Sigmoid colon (tissue), 6 donors: ENCODE measurements at regions not wholly inside any gene's neighbourhood (a gene's known extent, or its start where the extent isn't known, plus 50 kb on each side); places are given as distances from the start of the nearest gene placed in this dataset.
A peak's percentile ranks its signal among the peaks of the same experiment; 100 is the strongest.

Source experiments
- DNase-seq: peaks from one replicate; pipeline ENCODE4 v3.0.0-alpha.2; 2019
- H3K27ac ChIP-seq, 4 donors: fragments of 200-600 bp; sonication (generic); one replicate each; pipeline ENCODE4 v1.5.1; 2016 to 2019; ENCODE audit warnings: mild to moderate bottlenecking in 1 of 4
- H3K27me3 ChIP-seq, 3 donors: fragments of 200-600 bp; sonication (generic); one replicate each; pipeline ENCODE4 v1.5.1; 2019; ENCODE audit warnings: mild to moderate bottlenecking in 1 of 3
- H3K36me3 ChIP-seq, 4 donors: fragments of 200-600 bp; sonication (generic); one replicate each; pipeline ENCODE4 v1.5.1; 2016 to 2019
- H3K4me1 ChIP-seq, 4 donors: fragments of 200-600 bp; sonication (generic); one replicate each; pipeline ENCODE4 v1.5.1; 2017 to 2019
- H3K4me3 ChIP-seq, 4 donors: fragments of 200-600 bp; sonication (generic); one replicate each; pipeline ENCODE4 v1.5.1; 2017 to 2019; ENCODE audit warnings: mild to moderate bottlenecking in 2 of 4, moderate library complexity in 1 of 4
- H3K9me3 ChIP-seq, 4 donors: fragments of 200-600 bp in 3 of 4; sonication (generic) in 3 of 4; one replicate each; pipeline versions ENCODE4 v1.5.1 to v1.6.1; 2013 to 2019
- CTCF ChIP-seq, 4 experiments: fragments of 450-650 bp in 3 of 4; fragments of 200-600 bp in 1 of 4; IDR thresholded peaks; one replicate each; pipeline ENCODE4 v1.5.1; 2016 to 2019; ENCODE audit warnings: antibody characterized with exemption in 4 of 4, mild to moderate bottlenecking in 3 of 4, moderate library complexity in 2 of 4
- EP300 ChIP-seq, 4 donors: sonication (generic); formaldehyde crosslinking; IDR thresholded peaks; one replicate each; pipeline ENCODE4 v1.6.1; 2017; ENCODE audit warnings: antibody characterized with exemption in 4 of 4
- POLR2A ChIP-seq, 2 donors: fragments of 450-650 bp; IDR thresholded peaks; one replicate each; pipeline ENCODE4 v1.6.1; 2016; ENCODE audit warnings: antibody characterized with exemption in 2 of 2, mild to moderate bottlenecking in 2 of 2, moderate library complexity in 2 of 2
- POLR2AphosphoS5 ChIP-seq, 4 donors: sonication (generic); formaldehyde crosslinking; IDR thresholded peaks; one replicate each; pipeline ENCODE4 v1.6.1; 2017; ENCODE audit warnings: antibody characterized with exemption in 4 of 4
- WGBS, 2 donors: extraction: QIAGEN DNeasy Blood & Tissue Kit; methylation state at CpG; one replicate each; pipeline ENCODE4 v1.1.7; 2013; 5-methylcytosine and 5-hydroxymethylcytosine counted together
- intact Hi-C: fragments of 100-400 bp; cut with DNase I; formaldehyde crosslinking; loops from one replicate; pipeline ENCODE4 v1.15.1; 2023
- donor health status: healthy with polysubstance abuse.
- donor health status: healthy.

GRCh38 chr10:29805134-29805723 lies 170.5 kb upstream of the SVIL start:
- H3K36me3 ChIP-seq, result no peaks in the 10 kb centered on the region
- peaks cover 0 to 66% (median 51%) of the 10 kb centered on the region in 4 donors for H3K4me1 ChIP-seq
- no peak overlapping the region for H3K4me3 ChIP-seq
- no peak for DNase-seq
- intact Hi-C loops, result no loop called here
- no peak for TF ChIP-seq EP300 (IDR thresholded peaks at IDR 0.05)
- TF ChIP-seq CTCF (IDR thresholded peaks at IDR 0.05), result no peak
- no peak for TF ChIP-seq POLR2A (IDR thresholded peaks at IDR 0.05)
- TF ChIP-seq POLR2AphosphoS5 (IDR thresholded peaks at IDR 0.05), result no peak
- H3K27ac ChIP-seq, result peak overlapping the region; percentile 67 to 97 (median 96)
- 70 to 94% methylated on average over 5 of the region's 5 CpGs for WGBS, 2 donors
- H3K27me3 ChIP-seq, result no peaks in the 10 kb centered on the region
- H3K9me3 ChIP-seq, result no peaks in the 10 kb centered on the region

DNA sequence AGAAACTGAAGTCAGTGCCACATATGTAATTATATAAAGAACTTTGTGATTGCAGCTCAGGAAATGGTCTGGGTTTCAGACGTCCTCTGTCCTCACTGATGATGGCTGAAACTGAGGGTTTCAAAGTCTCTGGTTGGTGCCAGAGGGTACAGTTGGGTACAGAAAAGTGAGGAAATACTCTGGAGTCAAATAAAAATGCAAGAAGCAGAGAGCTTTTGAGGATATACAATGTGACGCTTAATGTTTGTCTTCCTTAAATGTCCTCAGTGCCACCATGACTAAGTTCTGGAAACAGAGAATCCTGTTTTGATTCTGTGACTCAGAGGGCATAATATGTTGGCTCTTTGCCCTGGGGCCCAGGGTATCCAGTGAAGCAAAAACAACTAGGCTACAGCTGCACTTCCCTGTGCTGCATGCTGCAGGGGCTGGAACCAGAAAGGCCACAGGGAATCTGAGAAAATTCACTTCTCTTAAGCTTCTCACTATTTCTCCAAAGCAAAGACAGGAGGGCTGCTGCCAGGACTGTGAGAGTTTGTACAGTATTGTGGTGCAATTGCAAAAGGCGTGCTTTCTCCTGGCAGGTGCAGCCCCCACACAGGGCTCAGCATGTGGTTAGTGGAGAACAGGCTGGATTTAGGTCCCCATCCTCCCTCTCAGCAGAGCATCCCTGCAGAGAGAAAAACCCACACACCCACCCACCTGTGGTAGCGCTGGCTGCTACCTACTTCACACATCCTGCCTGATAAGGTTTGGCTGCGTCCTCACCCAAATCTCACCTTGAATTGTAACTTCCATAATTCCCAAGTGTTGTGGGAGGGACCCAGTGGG lies 169.5 kb upstream of the SVIL start:
- Histone ChIP-seq H3K36me3 (no peaks in the 10 kb centered on the region), H3K4me3 (no peak overlapping the region), H3K27ac (peak overlapping the region; percentile 67 to 97 (median 96)), H3K27me3 (no peaks in the 10 kb centered on the region), H3K4me1 (peaks cover 0 to 64% (median 53%) of the 10 kb centered on the region in 4 donors), H3K9me3 (no peaks in the 10 kb centered on the region)
- TF ChIP-seq POLR2AphosphoS5 (IDR thresholded peaks at IDR 0.05), result peak in 2 of 4 donors; percentile 28 to 35
- no peak for TF ChIP-seq POLR2A (IDR thresholded peaks at IDR 0.05)
- no peak for TF ChIP-seq CTCF (IDR thresholded peaks at IDR 0.05)
- WGBS, 2 donors, result 56 to 59% methylated on average over 5 of the region's 5 CpGs
- intact Hi-C loops, result no loop called here
- DNase-seq, result peak; percentile 77

DNA sequence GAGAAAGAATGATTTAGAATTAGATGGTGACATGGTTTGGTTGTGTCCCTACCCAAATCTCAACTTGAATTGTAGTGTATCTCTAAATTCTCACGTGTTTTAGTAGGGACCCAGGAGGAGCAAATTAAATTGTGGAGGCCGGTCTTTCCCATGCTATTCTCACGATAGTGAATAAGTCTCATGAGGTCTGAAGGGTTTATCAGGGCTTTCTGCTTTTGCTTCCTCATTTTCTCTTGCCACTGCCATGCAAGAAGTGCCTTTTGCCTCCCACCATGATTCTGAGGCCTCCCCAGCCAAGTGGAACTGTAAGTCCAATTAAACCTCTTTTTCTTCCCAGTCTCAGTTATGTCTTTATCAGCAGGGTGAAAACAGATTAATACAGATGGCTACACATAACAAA lies 167.4 kb upstream of the SVIL start:
- intact Hi-C loops, result no loop called here
- no peaks in the 10 kb centered on the region for H3K27me3 ChIP-seq
- peak overlapping the region in 2 of 4 donors; percentile 96 to 97 for H3K27ac ChIP-seq
- no peak for DNase-seq
- WGBS, 2 donors, result 93 to 96% methylated on average over 3 of the region's 3 CpGs
- H3K9me3 ChIP-seq, result no peaks in the 10 kb centered on the region
- TF ChIP-seq POLR2AphosphoS5 (IDR thresholded peaks at IDR 0.05) (no peak), POLR2A (IDR thresholded peaks at IDR 0.05) (no peak), EP300 (IDR thresholded peaks at IDR 0.05) (no peak), CTCF (IDR thresholded peaks at IDR 0.05) (no peak)
- peaks cover 0 to 72% (median 59%) of the 10 kb centered on the region in 4 donors for H3K4me1 ChIP-seq
- H3K36me3 ChIP-seq, result no peaks in the 10 kb centered on the region
- H3K4me3 ChIP-seq, result no peak overlapping the region

- Histone ChIP-seq H3K27ac (peak overlapping the region in 3 of 4 donors; percentile 88 to 94 (median 92)), H3K9me3 (no peaks in the 10 kb centered on the region), H3K27me3 (no peaks in the 10 kb centered on the region), H3K4me3 (no peak overlapping the region), H3K4me1 (peaks cover 0 to 68% (median 59%) of the 10 kb centered on the region in 4 donors), H3K36me3 (no peaks in the 10 kb centered on the region)
- intact Hi-C loops, result loop anchor here (5.0 kb wide), 1 partner anchor 38 kb away; no protein-coding TSS in a partner anchor
- WGBS, 2 donors, result 84 to 91% methylated on average over 6 of the region's 6 CpGs
- DNase-seq, result no peak
- no peak for TF ChIP-seq POLR2A (IDR thresholded peaks at IDR 0.05)
- TF ChIP-seq EP300 (IDR thresholded peaks at IDR 0.05), result no peak
- no peak for TF ChIP-seq POLR2AphosphoS5 (IDR thresholded peaks at IDR 0.05)
- TF ChIP-seq CTCF (IDR thresholded peaks at IDR 0.05), result no peak
Observed at GRCh38 chr10:29798921-29799690, 164.3 kb upstream of the SVIL start.
